HG02840 (cell line): ENCODE measurements at regions not wholly inside any gene's neighbourhood (a gene's known extent, or its start where the extent isn't known, plus 50 kb on each side); places are given as distances from the start of the nearest gene placed in this dataset.

Source experiments
- ATAC-seq: cut with Tn5 transposase; IDR thresholded peaks from one replicate; pipeline ENCODE4 v1.9.1; 2021; ENCODE audit warnings: mild to moderate bottlenecking, moderate library complexity, moderate number of reproducible peaks; ENCODE audit not compliant: unreplicated experiment, low FRiP score

DNA sequence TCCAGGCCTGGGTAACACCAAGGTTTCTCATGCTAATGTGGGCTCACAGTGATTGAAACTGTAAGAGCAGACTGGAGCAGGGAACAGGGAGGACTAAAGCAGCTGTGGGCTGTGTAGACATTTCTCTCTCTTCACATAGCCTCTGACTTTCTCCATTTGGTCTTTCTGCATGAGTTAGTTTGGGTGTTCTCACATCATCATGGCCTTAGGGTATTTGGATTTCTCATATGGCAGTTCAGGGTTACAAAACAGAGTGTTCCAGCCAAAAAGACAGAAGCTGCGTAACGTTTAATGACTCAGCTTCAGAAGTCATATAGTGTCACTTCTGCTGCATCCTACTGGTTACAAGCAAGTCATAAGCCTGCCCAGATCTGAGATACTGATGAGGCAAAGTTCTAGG, 52.0 kb upstream of the OSBPL8 start:
- ATAC-seq, result no peak

DNA sequence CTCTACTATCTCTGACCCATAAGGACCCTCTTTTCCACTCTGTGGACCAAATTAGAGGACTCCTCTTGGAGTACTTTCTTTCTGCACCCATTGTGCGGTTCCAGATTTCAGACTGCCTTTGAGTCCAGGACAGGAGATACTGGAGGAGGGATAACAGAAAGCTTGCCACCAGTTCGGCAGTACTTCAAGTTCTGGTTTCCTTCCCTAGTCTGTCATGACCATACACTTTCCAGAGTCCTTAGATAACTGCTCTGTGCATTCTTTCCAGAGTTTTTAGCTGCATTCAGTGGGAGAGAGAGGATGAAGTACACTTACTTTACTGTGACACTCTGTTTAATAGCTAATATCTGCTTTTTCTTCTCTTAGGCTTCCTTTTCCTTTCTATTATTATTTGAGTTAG, 54.8 kb upstream of the OSBPL8 start:
- no peak for ATAC-seq

DNA sequence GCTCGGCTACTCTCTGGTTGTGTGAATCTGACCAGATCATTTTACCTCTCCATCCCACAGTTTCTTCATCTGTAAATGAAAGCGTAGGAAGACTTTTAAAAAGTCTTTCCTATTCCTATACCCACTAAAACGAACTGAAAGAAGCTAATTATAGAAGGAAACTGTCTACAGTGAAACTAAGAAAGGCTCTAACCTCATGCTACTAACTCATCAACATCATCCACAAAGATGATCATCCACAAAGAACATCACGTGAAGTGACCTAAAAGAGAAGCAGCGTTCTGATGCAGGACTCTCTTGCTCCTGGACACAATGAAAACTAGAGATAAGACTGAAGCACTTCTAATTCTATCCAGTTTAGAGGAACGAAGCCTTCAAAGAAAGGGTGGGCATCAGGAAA, 58.5 kb upstream of the OSBPL8 start:
- no peak for ATAC-seq

DNA sequence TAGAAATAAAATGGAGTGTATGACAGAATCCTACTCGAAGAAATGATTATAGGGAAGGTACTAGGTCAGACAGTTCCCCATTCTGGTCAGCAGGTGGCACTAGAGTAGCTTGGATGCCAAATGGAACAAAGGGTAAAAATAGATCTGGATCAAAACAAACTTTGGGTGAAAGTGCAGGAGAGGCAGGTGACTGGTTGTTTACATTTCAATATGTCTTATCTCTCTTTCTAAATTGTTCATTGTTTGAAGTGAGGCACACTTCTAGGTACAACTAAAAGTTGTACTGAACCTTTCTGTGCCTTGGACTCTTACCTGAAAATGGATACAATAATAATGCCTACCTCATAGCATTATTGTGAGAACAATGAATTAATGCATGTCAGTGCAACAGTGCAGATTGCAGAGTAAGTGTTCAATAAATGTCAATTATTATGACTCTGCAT, 62.0 kb upstream of the OSBPL8 start:
- peak; percentile 82 for ATAC-seq

DNA sequence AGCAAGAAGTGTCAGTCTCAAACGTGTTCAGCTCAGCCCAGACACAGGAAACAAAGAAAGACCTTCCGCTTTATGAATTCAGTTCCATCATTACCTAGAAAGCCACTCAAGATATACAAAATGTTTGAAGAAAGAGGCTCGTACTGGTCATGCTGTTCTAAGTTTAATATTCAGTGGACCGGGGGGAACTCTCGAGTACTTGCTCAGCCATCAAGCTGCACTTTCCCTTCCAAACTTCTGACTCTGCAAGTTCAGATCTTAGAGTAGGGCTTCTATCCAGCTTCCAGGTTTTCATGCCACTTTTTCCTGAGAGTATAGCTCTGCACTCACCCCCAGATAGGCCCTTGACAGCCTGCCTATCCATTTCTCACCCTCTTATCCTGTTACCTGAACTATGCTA, 62.8 kb upstream of the OSBPL8 start:
- ATAC-seq, result no peak

DNA sequence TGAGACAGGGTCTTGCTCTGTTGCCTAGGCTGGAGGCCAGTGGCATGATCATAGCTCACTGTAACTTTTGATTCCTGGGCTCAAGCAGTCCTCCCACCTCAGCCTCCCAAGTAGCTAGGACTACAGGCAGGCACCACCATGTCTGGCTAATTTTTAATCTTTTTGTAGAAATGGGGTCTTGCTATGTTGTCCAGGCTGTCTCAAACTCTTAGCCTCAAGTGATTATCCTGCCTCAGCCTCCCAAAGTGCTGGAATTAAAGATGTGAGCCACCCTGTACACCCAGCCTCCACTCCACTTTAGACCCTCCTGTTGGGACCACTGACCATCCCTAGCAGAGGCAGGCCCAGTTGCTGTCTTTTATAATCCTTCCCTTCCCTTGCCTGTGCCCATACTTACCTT, 63.3 kb upstream of the OSBPL8 start:
- no peak for ATAC-seq

DNA sequence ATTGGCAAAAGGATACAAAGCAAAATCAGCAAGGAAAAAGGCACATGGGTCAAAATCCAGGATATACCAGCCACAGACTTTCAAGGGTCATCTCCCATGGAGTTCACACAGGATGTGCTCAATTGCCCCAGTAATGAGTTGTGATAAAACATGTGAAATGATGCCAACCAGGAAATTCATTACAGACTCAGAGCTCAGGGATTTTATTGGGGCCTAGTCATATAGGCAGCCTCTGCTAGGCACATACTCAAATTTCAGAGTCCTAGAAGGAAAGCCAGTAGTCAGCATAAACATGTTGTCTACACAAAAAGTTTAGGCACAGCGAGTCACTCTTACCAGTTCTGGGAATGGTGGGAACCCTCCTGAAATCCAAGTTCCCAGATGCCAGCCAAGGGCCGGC, 64.4 kb upstream of the OSBPL8 start:
- ATAC-seq, result no peak

DNA sequence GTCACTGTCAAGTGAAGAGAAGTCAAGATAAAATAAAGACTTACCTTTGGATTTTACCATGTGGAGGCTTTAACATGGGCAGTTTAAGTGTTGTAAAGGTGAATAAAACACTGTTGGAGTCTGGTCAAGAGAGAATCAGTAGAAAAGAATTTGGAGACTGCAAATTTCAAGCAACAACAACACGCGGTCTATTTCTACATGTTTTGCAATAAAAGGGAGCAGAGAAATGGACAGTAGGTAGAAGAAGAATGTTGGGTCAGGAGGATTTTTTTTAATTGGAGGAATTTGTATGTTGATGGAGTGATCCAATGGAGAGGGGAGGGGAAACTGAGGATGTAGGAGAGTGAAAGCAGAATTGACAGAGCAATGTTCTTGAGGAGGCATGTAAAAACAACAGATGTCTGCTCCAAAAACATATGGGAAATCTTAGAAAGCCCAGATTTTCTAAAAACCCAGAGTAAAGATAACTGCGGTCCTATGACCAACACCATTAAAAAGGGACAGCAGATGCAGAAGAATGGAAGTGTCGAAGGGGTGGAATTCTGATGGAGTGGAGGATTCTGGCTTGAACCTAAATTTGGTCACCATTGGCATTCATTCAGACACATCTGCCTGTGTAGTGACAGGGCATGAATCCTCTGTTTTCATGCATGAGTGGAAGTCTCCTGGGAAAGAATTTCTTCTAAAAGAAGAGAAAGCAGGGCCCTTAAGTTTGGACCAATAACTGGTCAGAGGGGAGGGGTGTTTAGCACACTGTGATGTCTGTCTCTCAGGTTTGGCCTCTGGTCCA, 68.0 kb upstream of the OSBPL8 start:
- ATAC-seq, result no peak

DNA sequence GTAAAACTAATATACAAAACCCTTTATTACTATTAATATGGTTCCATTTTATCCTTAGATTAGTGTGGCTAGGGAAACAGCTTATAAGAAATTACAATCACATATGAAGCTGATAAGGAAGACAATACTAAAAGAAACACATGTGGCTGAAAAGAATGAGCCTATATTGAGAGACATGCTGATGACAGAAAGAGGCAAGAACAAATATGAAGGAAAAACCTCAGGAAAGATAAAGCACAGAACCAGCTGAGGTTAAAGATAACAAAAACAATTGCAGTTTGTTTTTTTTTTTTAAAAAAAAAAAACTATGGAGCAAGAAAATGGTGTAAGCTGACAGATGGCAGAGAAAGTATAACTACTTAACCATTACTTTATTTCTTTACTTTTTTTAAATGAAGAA, 69.2 kb upstream of the OSBPL8 start:
- ATAC-seq, result no peak

DNA sequence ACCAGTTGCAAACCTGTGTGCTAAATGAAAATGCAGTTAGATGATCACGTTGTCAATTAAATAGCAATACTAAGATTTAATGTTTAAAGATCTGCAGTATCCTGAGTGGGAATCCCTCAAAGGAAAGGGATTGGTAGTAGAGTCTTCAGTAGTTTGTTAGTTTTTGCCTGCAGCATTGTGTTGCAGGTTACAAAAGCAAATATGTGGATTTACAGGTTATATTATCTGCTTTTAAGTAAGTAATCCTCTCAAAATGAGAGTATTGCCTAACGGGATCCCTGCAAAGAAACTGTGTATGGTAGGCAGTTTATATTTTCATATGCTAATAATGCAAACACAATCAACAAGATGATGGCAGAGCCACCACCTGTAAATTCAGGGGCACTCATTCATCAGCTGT, 72.2 kb upstream of the OSBPL8 start:
- ATAC-seq, result no peak

DNA sequence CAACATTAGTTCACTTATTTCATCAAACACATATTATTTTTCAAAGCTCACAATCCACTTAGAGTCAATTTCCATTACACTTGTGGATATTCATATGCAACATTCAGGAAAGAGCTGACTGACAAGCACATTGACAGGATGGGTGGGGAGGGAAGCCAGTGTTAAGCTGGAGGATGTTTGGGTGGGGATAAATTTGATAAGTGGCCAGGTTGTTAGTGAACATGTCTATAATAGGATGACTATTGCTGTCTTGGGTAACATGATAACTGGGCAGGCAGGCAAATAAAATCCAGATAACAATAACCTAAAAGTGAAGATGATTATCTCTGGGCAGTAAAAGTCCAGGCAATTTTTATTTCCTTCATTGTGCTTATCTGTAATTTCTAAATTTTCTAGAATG, 73.8 kb upstream of the OSBPL8 start:
- ATAC-seq, result no peak

DNA sequence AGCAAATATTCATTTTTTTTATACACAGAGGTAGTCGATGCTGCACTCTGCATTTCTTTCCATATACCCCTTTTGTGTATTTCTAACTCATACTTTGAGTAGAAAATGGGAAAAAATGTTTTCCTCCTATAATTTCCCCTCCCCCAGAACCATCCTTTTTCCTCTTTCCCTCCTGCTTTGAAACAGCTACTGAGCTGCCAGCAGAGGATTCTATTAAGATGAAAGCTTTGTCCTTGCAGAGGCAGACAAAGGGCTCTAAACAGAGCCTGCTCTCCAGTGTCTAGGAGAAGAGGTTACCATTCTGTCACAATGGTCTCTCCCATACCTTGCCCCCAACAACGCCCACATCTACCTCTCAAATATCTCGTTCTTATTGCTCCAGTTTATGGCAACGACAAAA, 74.6 kb upstream of the OSBPL8 start:
- ATAC-seq, result no peak

DNA sequence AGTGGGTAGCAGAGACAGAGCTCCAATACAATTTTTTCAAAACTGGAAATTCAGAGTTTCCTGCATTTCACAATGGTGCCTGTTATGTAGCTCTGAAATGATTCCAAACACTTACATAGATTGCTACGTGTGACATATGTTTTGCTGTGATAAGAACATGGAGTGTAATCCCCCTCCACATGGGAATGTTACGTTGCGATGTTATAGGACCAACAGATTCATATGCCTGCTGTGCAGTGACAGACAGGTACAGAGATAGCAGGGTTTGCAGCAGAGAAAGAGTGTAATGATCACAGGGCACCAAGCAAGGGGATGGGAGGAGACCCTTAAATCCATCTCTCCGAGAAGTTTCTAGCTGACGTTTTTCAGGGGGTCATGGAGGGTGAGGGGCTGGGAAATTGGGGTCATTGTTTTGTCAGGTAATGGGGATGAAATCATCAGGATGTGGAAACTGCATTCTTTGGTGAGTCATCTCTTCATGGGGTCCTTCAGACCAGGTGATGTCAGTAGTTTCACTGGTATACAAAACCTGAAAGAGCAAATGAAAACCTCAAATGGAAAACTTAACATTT, 76.6 kb upstream of the OSBPL8 start:
- no peak for ATAC-seq

DNA sequence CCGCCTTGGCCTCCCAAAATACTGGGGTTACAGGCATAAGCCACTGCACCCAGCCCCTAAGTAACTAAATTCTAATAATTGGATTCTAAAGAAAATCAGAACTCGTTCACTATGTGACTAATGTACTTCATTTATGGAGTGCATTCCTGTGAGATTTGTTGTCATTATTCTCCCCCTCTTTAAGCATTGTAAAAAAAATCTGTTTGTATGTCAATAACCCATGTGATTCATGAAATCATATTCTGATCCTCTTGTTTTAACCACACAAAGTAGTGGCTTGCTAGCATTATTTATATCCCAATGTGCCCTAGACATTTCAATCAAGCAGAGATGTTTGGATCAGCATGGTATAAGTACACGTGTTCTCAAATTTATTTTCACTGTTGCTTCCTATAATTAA, 78.2 kb upstream of the OSBPL8 start:
- ATAC-seq, result no peak

DNA sequence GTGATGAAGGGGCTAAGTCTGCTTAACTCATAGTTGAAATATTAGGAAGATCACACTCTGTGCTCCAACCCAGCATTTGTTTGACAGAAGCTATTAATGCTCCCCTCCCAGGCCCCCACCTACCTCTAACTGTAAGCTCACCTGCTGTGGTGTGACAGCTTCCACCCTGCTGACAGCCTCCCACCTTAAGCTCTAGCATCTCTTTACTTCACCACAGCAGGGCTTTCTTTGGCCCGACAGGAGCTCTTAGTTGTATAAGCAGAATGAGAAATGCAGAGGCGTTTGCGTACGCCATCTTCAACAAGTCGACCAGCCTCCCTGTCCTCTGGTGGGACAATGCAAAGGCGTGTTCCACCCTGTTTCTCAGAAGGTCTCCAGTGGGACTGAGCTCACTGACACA, 80.1 kb upstream of the OSBPL8 start:
- no peak for ATAC-seq

DNA sequence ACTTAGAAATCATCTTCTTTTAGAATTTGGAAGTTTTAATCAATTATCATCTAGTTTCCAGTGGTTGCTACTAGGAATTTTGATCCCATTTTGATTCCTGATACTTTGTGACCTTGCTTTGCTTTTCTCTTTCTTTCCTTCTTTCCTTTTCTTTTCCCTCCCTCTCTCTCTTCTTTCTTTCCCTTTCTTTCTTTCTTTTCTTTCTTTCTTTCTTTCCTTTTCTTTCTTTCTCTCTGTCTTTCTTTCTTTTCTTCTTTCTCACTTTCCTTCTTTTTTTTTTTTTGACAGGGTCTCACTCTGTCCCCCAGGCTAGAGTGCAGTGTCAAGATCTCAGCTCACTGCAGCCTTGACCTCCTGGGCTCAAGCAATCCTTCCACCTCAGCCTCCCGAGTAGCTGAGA, 81.5 kb upstream of the OSBPL8 start:
- no peak for ATAC-seq

DNA sequence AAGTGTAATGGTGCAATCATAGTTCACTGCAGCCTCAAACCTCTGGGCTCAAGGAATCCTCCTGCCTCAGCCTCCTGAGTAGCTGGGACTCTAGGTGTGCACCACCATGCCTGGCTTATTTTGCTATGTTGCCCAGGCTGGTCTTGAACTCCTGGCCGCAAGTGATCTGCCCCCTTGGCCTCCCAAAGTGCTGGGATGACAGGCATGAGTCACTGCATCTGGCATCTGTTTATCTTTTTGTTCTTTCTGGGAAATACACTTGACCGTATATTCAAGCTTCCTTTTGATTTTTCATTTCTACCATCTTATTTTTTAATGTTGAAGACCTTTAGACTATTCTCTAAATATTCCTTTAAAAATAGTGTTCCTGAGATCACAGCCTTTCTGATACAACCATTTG, 82.4 kb upstream of the OSBPL8 start:
- no peak for ATAC-seq

DNA sequence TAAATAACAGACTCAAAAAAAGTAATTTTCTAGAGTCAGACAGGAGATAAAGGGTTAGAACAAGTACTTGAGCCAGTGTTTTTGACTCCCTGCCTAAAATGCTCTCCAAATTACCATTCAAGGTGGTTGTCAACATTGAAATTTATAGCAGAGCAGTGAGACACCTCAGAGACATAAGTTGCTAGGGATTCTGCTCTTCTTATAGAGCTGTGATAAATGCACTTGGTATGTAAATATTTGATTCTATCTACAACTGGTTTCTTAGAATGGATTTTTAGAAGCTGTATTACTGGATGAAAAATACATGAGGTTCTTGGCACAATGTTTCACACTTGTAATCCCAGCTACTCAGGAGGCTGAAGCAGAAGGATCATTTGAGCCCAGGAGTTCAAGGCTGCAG, 83.9 kb upstream of the OSBPL8 start:
- no peak for ATAC-seq

DNA sequence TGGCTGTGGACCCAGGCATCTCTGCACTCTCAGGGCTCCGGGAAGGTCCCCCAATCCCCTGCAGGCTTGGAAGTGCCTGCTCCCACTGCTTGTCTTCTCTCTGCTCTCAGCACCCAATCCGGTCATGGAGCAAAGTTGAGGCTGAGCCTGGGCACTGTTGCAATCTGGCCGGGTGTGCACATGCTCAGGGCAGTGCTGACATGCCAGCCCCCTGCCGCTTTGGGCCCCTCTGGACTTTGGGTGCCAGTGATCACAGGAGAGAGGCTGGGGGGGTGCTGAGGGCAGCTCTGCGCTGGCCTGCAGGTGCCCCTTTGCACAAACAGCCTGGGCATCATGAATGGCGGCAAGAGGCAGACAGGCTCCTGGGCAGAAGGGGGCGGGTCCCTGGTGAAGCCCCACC, 85.4 kb upstream of the OSBPL8 start:
- ATAC-seq, result no peak

DNA sequence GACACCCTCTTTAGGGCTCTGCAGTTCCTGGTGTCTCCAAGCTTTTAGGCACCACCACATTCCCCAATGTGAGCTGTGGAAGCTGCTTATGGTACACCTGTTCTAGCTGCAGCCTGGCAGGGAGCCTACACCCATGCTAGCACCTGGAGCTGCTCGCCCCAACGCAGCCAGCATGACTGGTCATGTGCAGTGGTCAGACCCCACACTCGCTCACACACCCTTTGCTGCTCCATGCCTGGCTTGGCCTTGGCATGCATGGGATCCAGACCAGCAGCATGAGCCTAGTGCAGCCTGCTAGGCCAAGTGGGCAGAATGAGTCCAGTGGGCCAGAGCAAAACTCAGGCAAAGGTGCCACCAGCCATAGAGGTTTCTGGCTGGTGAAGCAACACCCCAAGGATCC, 86.4 kb upstream of the OSBPL8 start:
- ATAC-seq, result no peak

DNA sequence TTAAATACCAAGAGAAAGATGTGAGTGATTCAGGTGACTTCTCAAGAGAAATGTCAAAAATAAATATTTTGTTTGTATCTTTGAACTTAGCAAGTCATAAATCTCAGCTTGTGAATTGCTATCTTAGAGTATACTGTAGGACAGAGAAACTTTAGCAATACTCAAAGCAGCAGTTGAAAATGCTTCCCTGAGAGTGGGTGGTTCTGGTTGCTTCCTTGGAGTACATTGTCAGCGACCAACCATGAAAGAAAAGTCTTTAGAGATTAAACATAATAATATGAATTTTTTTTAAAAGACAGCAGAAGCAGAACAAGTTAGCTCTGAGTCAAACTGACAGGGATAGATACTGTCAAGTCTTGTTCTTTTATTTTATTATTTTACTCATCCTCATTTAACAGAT, 86.8 kb upstream of the OSBPL8 start:
- no peak for ATAC-seq

DNA sequence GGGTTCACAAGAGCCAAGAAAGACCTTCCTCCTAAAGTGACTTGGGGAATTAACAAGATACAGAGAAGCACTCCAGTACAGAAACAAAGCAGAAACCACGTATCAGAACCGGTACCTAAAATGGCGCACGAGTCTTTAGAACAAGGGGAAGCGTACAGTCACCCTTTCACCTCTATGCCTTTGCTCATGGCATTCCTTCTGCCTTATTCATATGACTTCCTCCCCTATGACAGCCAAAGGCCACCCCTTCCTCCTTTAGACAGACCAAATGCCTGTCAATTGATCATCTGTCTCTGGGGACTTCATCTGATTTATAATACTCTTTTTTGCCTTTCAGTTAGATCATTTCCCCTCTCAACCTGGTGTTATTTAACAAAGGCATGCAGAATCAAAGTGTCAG, 89.5 kb upstream of the OSBPL8 start:
- no peak for ATAC-seq

DNA sequence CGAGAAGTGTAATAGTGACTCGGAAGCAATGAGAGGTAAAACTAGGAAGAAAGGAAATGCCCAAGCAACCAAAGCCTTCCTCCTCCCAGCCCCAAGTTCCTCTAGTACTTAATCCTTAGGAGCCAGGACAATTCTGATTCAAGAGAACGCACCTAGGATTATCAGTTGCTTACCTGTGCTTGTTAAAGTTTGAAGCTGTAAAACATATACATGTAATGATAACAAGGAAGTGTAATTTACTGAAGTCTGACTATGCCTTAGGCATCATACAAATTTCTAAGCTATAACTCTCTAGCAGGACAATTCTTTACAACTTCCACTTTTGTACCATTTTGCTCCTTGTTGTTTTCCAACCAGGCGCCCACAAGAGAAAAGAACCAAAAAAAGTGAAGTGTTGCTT, 92.8 kb upstream of the OSBPL8 start:
- ATAC-seq, result no peak
